GM19468 (cell line): ENCODE measurements at regions not wholly inside any gene's neighbourhood (a gene's known extent, or its start where the extent isn't known, plus 50 kb on each side); places are given as distances from the start of the nearest gene placed in this dataset.

Experiments
- ATAC-seq: cut with Tn5 transposase; IDR thresholded peaks from one replicate; pipeline ENCODE4 v1.9.1; 2021; ENCODE audit warnings: mild to moderate bottlenecking, moderate library complexity, moderate number of reproducible peaks; ENCODE audit not compliant: unreplicated experiment; ENCODE audit errors: extremely low read depth

DNA sequence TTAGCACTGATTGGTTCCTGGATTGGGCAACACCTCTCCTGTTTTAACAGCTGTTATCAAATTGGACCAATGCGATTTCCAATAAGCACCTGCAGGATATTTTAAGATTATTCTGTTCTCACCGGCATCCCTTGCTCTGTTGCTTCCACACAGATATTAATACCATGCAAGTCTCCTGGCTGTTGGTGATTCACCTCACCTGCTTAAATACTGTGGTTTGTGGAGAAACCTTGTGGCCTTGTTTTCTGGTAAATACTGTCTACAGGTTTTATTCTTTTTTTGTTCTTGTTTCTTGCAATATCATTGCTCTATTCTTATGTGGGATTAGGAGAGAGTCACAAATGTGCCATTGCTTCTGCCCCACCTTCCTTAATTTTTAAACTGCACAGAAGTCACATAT lies 448.1 kb upstream of the NXPH2 start:
- no peak for ATAC-seq

DNA sequence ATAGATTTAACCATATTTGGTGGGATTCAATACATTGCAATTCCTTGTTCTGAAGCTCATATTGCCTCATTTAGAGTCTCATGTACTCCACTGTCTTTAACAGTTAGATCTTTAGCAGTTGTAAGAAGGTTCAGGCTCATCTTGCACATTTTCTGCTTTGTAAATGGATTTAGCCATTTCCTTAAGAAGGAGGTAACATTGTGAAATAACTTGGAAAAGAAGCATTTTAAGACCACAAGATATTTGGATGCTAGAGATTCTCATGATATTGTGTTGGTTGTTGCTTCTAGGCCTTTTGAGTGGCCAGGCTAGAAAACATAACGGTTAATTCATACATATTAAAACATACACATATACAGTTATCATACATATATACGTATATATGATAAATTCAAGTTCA lies 445.8 kb upstream of the NXPH2 start:
- no peak for ATAC-seq

DNA sequence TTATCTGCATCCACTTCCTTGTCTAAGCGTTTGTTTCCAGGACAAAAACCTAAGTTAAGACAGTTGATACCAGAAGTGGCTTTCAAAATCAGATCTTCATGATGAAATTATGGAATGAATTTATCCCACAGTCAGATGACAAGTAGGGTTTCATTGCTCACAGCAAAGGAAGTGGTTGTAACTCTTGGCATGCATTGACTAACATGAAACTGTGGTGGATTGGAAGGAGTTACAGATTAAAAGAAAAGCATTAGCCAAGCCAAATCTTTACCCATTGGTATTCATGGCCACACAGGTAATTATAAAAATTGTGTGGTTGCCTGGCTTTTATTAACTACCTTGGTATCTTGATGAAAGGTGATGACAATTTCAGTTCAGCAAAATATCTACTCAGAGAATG lies 438.0 kb upstream of the NXPH2 start:
- no peak for ATAC-seq

DNA sequence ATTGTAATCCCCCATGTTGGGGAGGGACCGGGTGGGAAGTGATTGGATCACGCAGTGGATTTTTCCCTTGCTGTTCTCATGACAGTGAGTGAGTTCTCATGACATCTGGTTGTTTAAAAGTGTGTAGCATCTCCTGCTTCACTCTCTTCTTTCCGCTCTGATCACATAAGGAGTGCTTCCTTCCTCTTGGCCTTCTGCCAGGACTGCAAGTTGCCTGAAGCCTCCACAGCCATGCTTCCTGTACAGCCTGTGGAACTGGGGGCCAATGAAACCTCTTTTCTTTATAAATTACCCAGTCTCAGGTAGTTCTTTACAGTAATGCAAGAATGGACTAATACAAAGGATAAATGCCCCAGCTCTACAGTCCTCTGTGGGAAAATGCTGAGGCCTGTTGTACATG lies 437.5 kb upstream of the NXPH2 start:
- no peak for ATAC-seq

DNA sequence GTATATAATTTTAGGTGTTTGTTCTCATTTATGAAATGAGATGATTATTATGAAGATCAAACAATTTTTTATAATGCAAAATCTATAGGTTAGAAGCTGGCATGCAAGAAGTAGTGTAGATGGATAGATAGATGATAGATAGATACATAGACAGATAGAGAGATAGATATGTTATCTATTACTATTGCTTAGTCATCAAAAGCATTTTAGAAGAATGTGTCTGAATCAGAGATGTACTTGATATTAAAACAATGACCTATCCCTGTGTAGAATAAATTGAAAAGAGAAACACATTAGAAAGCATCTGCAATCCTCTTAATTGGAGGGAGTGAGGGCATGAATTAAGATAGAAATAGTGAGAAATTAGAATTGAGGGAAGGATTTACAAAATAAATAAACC lies 436.2 kb upstream of the NXPH2 start:
- no peak for ATAC-seq

DNA sequence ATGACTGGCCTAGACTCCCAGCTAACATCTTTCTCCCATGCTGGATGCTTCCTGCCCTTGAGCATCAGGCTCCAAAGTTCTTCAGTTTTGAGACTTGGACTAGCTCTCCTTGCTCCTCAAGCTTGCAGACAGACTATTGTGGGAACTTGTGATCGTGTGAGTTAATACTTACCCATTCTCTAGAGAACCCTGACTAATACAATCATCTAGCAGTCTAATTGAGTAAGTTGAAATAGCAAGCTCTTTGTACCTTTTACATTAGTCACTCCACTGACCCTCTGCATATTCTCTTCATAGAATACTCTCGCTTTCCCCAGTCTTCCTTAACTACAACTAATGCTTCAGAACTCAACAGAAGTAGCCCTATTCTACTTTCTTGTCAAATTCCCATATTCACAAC lies 434.6 kb upstream of the NXPH2 start:
- ATAC-seq, result no peak

DNA sequence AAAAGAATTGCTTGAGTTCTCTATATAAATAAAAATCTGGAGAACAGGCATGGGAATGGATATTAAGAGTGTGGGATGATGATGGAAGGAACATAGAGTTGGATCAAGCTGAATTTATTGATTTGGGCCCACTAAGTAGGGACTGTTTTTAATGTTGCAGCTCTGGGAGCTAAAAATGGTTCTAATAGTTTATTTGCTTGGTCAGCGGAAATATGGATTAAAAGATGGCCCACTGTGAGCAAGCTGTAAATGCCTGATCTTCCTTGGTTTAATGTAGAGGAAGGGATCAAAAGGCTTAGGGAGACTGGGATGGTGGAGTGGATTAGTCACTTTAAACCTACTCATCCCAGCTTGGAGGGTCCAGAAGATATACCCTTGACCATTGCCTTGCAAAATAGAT lies 429.4 kb upstream of the NXPH2 start:
- no peak for ATAC-seq

DNA sequence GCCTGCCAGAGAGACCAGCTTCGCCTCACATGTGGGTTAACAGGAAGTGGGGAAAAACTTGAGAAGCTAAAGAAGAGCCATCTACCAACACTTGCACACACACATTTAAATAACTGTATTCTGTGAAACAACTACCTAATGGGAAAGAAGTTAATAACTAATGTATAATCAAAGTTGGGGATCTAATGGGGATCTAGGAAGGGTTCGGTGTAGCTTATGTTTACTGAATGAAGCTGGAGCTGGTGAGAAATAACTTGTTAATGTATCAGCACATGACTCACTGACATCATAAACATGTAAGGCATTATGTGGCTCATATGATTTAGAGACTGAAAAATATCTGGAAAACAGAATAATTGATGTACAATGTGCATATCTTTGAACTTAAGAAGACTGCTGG lies 421.3 kb upstream of the NXPH2 start:
- ATAC-seq, result no peak

DNA sequence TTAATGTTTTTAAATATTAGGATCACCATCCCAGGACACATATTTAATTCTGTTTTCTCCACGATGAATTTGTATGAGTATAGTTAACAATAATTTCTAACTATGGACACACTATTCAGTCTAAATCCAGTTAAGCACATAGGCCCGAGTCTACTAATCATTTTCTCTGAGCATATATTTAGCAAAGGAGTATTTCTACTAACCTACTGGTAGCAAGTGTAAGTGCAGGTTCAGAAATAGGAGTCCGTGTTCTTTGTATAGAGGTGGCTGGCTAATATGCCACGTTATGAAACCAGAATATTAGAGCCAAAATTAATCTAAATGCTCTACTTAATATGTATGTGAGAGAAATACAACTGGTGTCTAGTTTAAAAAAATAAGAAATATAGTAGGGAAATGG lies 416.6 kb upstream of the NXPH2 start:
- no peak for ATAC-seq

DNA sequence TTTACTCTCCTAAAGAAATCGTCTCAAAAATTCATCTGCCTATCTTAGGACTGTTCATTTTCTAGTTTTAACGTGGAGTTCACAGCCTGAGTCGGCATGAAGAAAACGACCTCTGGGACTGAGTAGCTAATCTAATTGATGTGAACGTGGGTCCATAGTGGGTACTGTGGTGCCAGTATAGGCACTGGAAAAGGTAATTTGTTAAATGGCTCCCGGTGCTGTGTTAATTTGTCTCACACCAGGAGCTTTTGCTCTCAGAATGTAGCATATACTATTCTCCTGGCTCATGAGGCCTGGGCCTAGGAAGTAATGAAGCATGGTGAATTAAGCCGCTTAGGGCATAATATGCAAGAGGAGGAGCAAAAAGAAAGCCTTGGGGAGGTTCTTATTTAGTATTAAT lies 414.4 kb upstream of the NXPH2 start:
- no peak for ATAC-seq

DNA sequence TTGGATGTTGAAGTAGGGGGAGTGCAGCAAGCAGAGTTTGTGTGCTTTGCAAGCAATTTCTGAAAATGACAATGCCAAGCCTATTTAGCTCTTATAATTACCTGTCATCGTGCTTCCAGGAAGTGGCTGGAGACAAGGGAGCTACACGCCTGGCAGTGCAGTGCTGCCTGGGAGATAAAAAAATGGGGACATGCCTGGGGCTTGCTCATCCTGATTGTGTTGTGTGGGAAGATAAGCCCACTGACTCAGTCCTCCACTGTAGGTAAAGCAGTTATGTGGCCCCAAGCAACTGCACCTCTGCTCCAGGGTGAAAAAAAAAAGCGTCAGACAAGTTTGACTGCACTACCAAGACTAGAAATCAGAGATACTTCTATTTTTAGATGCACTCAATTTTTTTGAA lies 396.9 kb upstream of the NXPH2 start:
- no peak for ATAC-seq

DNA sequence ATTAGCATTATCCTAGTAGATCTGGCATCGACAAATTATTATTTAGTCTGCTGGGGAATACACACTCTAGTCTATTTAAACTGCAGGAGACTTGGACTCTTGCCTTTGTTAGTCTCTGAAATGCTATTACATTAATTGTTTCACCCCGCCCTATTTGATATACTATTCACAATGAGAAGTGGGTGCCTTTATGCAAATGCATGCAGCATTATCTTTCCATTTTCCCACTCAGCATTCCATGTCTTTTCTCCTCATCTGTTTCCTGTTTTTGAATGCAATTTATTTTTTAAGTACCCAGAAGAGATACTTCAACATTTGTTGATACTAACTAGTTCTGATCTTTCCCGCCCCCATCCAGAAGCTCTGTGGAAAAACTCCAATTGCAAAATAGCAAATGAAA lies 395.3 kb upstream of the NXPH2 start:
- ATAC-seq, result no peak

DNA sequence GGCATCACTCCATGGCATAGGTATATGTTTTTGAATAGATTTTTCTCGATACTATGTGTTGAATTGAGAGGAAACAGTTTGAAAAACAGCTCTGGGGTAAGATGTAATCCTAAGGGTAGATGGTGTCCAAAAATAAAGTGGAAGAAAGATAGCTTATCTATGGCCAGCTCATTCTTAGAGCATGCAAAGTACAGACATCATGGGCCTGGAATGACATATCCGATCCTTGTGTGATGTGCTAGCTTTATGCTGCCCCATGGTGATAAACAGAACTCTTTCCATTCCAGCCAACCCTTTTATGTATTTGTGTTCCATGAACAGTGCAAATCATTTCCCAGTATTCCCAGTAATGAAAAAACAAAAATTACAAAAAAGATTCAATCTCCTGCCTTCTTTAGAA lies 390.2 kb upstream of the NXPH2 start:
- no peak for ATAC-seq

DNA sequence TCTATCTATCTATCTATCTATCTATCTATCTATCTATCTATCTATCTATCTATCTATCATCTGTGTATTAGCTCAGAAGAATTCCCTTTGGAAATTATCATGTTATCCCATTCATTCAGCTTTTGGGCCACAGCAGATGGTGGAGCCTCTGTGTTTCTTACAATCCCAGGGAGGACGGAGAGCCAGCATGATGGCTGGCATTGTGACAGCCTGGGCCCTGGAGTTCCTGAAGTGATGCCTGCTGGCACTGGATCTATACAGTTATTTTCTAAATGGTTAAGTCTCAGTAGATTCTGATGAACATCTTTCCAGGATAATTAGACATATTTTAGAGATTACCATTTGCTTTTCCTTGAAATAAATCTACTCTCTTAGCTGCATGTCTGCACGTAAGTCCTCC lies 385.4 kb upstream of the NXPH2 start:
- no peak for ATAC-seq

DNA sequence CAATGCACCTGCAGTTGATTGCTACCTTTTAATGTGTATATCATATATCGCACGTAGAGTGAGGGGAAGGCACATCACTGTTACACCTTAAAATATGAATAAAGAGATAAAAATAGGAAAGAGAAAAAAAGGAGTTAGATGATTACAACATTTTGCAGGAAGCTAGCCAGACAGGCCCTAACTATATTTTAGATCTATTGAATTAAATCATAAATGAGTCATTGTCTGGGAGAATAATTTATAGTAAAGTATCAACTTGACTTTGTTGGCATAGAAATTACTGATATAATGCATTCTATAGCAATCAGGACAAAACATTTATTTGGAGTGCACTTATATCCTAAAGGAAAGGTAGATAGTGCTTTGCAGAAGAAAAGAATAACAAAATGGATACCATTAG lies 384.9 kb upstream of the NXPH2 start:
- ATAC-seq, result no peak

DNA sequence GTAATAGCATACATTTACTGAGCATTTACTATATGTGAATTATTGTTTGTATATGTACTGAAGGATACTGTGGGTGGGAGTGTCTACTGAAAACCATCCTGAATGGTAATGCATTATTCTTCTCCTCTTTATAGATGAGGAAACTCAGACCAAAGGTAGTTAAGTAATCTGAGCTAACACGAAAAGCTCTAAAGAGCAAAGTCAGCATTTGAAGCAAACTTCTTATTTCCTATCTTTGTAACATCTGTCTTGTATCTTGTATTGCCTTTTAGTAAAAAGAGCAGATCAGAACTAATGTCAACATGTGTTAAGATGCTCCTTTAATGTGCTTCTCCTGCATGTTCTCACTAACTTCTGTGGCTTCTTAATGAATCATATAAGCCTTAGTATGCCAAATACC lies 382.8 kb upstream of the NXPH2 start:
- no peak for ATAC-seq

DNA sequence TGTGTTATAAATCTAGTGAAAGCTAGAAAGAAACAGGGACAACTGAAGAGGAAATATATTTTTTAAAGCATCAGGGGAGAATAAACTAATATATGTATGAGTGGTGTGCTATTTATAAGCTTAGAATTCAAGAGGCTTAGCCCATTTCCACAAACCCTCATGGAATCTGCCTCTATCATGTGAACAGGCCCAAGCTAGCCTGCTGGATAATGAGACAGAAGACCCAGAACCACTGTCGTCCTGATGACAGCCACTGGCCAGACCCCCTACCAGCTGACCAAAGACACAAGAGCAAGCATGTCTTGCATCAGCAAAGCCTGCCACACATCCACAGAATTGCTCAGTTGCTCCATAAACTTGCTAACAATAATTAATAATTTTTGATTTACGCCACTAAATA lies 382.3 kb upstream of the NXPH2 start:
- ATAC-seq, result no peak

DNA sequence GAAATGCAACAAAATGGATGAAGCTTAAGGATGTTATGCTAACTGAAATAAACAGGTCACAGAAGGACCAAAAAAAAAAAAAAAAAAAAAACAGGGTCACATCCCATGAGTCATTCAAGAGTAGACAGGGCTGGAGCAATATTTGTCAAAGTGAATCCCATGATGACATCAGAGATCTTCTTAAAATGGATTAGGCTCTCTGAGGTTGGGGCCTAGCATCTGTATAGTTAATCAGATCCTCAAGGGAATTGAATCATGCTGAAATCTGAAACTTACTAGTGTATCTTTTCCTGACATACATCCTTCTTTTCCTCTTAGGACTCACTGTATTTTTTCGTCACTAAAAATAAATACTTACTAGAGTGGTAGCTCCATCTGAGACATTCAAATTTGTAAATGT lies 380.6 kb upstream of the NXPH2 start:
- no peak for ATAC-seq

DNA sequence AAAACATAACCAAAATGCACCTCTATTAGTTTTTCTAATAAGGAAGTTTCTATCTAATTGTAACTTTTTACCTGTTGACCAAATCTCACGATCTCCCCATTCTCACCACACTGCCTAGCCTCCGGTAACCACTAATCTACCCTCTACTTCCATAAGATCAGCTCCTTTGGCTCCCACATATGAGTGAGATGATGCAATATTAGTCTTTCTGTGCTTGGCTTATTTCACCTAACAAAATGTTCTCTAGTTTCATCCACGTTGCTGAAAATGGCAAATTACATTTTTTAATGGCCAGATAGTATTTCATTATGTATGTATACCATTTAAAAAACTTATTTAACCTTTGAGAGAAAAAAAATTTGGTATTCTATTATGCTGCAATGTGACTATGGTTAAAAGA lies 379.0 kb upstream of the NXPH2 start:
- no peak for ATAC-seq

DNA sequence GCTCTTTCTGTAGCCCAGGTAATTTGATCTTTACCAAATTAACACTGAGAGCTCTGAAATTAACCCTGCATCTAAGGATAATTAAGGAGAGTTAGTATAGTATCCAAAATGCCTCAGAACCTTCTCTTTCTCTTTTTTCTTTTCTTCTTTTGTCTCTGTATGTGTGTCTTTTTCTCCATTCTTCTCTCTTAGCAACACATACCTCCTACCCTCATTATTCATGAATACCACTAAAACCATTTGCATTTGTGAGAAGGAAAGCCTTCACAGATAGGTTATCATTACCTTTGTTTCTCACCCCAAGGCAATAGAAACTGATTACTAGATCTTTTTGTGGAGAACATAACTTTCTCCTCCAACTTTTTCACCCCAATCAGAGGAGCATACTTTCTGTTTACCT lies 376.5 kb upstream of the NXPH2 start:
- ATAC-seq, result no peak

DNA sequence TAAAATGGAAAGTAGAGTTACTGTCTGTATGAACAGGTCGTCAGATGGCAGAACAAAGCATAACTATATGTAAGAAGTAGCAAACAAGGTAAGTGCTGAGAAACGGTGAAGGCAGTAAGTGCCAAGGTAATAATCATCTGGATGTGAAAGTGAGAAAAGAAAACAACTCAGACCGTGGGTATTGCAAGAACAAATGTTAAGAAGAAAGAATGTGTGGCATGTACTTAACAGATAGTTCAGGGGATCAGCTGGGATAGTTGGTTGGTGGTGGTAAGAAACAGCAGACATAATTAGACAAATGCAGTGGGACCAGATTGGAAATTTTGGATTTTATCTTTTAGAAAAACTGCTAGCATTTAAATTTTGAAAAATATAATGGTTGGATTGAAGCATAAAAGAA lies 375.8 kb upstream of the NXPH2 start:
- ATAC-seq, result no peak

DNA sequence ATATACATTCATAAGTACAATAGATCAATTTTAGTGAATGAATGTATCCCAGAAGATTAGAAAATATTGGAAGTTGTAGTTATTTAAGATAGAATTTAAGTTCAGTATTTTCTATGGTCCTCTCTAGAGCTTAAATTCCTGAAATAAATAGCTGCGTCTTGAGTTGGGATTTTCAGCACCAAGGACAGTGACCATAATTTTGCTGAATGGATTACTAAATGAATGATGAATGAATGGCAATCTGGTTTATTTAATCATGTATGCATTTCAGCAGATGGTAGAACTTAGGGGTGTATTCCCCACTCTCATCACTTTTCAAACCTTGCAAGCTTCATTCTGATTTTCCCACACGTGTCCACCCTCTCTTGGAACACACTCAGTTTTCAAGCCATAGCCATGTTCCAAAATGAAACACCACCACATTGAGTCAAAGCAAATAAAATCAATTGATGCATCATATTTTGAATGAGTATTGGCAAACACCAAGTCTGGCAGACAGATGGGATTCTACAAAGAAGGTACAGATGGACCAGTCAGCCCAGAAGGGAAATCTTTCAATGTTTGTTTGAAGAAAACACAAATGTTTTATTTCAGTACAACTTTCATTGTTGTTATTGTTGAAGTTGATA lies 362.2 kb upstream of the NXPH2 start:
- no peak for ATAC-seq

DNA sequence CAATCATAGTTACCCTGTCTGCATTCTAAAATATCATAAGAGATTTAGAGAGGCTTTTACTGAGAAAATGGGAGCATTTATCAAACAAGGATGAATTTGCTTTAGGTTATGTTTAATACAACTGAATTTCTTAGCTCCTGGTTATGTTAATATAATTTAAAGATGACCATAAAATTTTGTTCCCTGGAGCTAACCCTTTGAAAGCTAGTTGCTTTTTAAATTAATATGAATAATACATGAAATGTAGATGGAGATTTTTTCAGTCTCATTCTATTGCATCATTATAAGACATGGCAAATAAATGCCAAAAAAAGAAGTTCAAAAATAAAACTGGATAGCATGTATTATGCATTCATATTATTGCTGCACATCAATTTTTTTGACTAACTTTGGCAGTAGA lies 344.1 kb upstream of the NXPH2 start:
- ATAC-seq, result no peak
